Hippocampal formation (tissue), 2 donors: ENCODE measurements at regions not wholly inside any gene's neighbourhood (a gene's known extent, or its start where the extent isn't known, plus 50 kb on each side); places are given as distances from the start of the nearest gene placed in this dataset.
A peak's percentile ranks its signal among the peaks of the same experiment; 100 is the strongest.

Experiments used
- DNase-seq, 2 donors: peaks; one replicate each; lab custom pipeline; 2025; lab: John Stamatoyannopoulos, UW

DNA sequence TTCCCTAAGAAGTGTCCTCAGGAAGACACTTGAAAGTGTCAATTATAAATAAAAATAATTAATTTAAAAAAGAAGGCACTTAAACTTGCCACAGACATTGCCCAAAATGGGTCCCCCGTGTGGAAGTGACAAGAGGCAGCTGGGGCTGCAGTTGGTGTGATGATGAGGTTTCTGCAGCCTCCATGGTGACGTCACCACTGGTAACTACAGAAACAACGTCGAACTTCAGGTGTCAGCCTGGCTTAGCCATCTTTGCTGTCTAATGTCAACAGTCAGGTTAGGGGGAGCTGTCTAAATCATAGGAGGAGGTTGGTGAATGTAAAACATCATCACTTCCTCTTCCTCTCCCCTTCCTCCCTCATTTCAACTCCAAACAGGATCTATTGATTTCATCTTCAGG is 328.6 kb downstream of the MN1 start:
- no peak for DNase-seq

DNA sequence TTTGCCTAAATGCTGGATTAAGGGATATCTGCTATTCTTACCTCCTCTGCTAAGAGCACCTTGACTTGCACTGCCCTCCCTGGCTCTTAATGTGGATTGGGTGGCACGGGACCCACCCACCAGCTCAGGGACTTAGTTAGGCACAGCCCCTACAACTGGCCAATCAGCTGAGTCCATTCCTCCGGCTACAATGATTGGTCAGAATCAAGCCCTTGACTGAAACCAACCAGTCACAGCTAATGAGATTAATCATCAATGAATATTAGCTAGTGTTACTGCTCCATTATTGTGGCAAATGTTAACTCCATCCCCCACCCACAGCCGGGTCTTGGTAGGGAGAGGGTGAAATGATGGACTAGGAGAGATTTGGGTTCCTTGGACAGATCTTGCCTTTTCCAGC is 328.0 kb downstream of the MN1 start:
- DNase-seq, result no peak

DNA sequence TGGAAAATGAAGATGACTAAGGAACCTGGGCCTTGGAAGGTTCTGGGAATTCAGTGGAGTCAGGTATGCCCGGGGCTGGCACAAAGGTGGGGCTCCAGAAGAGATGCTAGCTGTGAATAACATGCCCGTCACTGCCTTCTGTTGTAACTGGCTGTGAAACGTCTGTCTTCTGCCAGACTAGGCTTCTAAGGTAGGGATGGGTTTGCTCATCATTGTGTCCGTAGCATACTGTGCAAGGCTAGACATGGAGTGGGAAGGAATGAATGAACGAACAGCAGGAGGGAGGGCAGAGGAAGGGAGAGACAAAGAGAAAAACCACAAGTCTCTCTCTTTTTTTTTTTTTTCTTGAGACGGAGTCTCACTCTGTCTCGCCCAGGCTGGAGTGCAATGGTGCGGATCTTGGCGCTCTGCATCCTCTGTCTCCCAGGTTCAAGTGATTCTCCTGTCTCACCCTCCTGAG is 327.4 kb downstream of the MN1 start:
- no peak for DNase-seq

DNA sequence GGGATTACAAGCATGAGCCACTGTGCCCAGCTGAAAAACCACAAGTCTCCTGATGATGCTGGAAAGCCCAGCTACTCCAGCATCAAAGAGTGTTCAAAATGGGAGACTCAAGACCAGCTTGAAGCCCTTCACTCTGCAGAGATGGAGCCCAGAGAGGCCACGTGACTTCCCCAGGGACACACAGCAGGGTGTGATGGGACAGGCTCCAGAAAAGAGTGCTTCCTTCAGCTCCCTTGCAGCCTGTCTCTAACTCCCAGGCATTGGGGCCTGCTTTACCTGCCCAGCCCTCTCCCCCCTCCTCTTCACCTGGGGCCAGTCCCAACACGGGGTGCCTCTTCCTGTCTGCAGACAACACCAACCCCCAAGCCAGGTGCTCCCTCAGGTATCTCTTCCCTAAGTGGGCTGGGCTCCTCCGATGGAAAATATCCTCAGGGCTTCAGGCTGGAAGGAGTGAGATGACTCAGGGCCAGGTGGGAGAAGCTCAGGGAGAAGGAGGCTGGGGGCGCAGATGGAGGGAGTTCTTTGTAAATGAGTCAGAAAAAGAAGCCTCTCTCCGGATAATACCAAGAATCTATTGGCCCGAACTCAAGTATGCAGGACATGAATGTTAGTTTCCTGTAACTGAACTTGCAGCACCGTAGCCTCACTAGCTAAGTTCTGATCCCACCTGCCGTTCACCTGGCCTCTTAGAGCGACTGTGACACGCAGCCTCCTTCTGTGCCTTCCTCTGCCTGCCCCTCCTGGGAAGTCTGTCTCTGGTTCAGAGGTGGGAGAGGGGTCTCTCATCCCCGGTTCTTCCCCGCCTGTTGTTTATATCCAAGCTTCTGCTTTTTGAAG is 326.6 kb downstream of the MN1 start:
- DNase-seq, result no peak

DNA sequence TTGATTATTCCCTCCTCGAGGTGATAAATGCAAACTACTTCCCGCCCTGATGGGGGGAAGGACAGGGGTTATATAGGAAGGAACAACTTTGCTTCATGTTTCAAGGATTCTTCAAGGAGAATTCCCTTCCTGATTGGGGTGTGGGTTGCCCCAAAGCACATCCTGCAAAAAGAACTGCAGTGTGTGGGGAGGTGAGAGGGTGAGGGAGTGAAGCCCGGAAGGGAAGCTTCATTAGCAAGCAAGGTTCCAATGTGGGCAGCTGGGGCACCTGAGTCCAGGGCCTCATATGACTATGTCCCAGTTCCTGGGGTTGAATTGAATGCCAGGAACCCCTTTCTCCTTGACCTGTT is 326.0 kb downstream of the MN1 start:
- DNase-seq, result no peak

DNA sequence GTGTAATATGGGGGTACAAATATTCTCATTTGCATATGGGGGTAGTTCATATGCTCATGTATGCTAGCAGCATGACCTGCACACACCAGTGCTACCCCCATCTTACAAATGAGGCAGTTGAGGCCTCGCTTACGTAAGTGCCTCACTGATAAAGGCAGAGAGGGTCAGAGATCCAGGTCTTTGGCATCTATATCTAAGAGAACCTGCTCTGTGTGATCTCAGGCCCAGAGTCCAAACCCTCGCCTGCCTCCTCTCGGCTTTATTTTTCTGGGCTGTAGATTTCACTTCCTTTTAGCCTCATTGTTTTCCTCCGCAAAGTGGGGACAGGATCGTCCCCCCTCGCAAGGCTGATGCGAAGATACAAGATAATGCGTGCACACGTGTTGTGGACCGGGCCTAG is 325.2 kb downstream of the MN1 start:
- no peak for DNase-seq

DNA sequence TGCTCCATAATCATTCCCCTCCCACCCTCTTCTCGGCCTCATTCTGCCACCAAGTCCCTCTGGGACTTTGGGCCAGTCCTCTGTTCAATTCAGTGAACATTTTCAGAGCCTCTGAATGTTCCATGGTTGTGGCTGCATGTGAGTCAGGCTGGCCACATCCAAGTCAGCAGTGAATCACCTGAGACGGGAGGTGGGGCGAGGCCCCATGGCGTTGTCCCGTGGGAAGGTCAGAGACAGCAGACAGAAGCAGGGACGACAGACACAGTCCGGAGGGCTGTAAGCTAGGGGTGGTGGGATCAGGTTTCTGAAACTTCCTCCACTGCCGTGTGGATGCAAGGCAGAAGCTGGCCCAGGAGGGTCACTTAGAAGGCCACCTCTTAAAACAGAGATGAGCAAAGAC is 324.8 kb downstream of the MN1 start:
- DNase-seq, result no peak

DNA sequence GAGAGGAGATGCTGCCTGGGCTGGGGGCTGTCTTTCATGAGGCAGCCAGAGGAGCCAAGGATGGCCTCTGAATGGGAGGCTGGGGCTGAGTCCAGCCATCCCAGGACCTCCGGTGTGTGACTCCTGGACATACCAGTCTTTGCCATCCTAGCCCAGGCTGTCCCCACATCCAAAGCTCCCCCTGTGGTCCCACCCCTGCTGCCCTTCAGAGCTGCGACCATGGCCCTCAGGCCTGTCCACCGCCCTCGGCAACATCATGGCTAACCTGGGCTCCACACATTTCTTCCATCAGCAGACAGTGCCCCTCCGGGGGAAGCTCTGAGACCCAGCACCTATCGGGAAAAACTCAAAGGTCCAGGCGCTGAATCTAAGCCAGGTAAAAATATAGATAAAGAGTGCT is 324.4 kb downstream of the MN1 start:
- DNase-seq, result no peak

DNA sequence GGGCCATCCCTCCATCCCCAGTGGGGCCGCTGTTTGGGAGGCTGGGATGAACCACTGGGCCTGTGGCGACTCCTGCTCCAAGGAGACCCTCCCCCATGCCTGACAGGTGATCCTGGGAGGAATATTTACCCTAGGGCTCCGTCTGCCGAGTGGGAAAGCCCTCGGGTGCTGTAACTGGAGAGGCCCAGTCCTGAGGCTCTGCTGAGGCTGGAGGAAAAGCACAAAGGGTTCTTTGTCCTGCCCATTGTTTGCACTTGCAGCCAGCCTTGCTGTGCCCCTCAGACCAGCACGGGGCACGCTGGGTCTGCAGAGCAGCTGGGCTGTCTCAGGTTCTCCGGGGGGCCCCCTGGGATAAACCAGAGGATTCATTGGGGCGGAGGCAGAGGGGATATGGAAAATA is 321.1 kb downstream of the MN1 start:
- peak; percentile 33 to 60 for DNase-seq

DNA sequence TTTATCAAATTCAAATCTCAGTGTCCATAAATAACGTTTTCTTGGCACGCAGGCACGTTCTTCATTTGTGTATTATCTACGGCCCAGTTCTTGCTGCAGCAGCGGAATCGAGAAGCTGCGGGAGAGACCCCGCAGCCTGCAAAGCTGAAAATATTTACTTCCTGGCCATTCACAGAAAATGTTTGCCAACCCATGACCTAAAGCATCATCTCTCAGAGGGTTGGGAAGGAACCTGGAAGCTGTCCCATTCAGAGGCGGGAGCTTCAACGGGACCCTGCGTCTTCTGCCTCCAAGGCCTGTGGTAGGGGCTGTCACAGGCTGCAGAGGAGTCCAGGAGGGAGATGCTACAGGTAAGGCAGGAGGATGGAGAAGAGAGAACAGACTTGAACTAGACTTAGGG is 319.2 kb downstream of the MN1 start:
- no peak for DNase-seq

DNA sequence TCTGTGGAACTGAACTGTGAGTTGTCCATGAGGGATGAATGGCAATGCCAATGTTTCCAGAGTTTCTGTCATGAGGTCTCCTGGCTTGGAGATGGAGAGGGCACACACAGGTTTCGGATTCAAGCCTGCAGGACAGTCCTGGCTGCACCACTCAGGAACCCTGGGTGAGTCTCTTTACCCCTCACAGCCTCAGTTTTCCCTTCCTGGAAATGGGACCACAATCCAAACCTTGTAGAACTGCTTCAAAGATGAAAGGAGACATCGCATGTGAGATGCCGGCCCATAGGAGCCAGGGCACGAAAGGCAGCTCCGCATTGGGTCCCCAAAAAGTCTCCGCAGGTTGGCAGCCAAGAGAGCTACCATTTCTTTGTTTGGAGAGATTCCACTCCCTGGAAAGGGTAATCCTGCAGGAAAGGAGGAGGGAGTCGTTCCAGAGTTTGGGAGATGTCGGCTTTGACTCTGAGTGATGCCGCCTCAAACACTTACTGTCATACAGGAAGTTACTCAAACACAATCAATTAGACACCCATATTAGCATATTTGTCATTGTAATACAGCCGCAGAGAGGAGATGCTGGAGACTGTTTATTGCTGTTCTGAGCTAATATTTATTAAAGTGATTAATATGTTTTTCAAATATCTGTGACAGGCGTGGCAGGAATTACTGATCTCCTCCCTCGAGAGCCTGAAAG is 318.3 kb downstream of the MN1 start:
- DNase-seq, result no peak

DNA sequence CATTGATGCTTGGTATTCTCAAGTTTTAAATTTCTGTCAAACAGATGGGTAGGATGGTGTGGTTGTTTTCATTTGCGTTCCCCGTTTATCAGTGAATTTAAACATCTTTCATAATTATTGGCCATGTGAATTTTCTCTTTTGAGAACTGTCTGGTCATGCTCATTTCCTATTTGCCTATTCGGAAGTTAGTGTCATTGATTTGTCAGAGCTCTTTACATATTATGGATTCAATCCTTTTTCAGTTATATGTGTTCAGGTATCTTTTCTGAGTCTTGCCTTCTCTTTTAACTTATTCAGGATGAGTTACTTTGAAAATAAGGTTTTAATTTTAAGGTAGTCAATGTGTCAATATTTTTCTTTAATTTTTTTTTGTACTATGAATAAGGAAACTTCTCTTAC is 315.7 kb downstream of the MN1 start:
- DNase-seq, result no peak

DNA sequence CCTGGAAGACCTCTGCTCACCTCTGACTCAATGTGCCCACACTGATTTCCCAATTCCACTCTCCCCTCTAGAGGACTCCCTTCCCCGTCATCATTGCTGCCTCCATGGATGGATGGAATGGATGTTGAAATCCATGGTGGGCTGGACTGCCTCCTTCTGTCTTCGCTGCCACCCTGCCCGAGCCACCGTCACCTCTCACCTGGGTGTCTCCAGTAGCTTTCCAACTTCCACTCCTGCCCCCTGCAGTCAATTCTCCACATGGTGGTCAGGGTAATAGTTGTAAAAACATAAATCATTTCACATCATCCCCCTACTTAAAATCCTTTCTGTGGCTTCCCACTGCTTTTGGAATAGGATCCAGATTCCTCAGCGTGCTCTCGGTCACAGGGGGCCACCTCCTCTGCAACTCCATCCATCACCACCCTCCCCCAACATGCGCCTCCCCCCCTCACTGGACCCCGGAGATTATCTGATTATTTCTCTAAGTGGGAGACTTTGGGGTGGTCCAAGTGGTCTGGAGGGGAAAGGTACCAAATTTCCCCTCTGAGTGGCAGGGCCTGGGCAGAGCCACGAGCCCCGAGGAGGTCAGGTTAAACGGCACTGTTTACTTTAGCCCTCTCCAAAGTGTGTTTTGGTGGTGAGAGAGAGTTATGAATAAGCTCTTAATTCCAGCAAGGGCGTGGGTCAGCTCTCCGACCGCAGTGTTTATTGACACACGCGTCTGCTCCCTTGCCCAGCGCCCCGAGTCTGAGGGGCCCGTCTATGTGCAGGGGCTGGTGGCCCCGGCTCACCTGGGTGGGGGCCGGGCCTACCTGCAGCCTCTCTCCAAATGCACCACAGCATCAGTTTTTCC is 313.7 kb downstream of the MN1 start:
- DNase-seq, result no peak

DNA sequence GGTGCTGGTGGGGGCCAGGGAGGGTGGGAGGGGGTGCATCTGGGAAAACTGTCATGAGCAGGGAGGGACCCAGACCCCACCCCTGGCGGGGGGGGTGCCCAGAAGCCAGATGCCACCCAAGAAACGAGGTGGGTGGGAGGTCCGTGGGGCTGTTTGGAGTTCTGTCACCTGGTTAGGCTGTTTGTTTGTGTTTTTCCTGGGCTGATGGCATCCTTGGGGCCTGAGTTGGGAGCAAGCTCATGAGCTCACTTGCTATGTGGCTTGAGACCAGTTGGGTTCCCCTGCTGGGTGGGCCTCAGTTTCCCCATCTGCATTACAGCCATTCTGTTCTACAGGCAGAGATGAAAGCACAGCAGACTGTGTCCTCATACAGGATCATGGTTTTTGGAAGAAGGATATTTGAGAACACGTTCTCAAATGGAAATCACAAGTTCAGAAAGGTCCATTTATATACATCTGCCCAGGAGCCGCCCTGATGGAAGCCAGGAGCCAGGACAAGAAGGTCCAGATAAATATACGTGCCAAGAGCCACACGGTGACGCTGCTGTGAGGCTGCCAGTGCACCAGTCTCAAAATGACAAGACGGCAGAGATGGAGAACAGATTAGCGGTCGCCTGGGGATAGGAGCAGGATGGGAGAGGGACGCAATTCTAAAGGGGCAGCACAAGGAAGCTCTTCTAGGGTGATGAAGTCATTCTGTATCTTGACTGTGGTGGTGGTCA is 312.9 kb downstream of the MN1 start:
- DNase-seq, result no peak

DNA sequence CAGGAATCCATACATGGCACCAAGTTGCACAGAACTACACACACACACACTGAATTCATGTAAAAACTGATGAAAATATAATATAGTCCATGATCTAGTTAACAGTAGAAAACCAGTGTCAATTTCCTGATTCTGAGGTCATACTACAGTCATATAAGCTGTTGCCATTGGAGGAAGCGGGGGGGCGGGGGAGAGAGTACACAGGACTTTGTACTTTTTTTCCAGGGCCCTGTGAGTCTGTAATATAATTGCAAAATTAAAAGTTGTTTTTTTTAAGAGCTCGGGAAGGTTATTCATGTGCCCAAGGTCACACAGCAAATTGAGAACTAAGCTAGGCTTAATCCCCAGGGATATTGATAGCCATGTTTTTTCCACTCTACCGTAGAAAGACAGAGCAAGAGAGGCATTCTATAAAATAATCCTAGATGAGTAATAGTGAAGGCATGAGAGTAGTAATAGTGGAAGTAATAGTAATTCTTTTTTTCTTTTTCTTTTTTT is 312.3 kb downstream of the MN1 start:
- DNase-seq, result no peak

DNA sequence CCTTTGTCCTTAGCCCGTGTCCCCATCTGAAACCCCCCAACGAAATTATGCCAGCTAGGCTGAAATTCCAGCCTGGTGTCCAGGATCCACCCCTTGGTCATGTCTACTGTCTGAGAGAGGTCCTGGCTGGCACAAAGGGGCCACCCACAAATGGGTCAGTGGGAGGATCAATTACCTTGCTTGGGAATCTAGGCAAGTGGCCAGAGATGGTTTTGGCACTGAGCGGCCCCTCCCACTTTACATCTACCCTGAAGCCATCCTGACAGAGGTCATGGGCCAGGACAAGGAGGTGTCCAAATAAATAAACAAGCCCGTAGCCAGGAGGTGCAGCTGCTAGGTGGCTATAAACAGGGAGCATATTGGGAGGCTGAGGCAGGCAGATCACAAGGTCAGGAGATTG is 311.5 kb downstream of the MN1 start:
- DNase-seq, result no peak

DNA sequence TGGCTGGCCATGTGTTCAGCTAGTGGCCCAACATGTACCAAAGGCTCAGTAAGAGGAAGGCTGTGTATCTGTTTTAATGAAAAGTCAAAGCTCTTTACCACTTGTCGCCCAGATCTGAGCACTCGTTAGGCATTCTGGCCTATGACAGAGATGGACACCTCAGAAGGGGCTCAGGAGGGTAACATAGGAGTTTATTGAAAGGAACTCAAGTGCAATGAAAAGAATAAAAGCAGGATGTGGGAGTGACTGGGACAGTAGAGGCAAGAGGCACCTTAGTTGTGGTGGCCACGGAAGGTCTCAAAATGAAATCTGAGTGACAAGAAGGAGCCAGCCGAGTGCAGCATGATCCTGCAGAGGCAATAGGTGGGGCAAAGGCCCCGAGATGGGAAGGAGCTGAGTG is 309.7 kb downstream of the MN1 start:
- no peak for DNase-seq

DNA sequence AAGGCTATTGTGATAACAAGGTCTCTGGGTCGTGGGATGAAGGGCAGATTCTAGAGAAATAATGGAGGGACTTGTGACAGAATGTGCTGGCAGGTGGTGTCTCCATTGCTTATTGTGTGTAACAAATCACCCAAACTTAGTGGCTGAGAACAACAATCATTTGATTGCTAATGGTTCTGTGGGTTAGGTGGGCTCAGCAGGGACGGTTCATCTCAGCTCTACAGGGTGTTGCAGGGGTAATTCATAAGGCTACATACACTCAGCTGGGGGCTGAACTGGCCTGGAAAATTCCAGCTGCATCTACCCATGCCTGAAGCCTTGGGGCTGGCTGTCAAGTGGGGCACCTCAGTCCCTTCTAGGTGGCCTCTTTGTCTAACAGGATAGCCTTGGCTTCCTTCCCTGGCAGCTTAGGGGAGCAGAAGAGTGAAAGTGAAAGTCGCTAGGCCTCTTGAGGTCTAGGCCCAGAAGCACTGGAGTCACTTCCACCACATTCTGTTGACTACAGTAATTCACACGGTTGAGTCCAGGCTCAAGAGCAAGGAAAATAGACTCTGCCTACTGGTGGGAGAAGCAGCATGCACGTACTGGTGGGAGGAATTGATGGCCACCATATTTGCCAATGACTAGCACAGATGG is 308.9 kb downstream of the MN1 start:
- DNase-seq, result no peak

DNA sequence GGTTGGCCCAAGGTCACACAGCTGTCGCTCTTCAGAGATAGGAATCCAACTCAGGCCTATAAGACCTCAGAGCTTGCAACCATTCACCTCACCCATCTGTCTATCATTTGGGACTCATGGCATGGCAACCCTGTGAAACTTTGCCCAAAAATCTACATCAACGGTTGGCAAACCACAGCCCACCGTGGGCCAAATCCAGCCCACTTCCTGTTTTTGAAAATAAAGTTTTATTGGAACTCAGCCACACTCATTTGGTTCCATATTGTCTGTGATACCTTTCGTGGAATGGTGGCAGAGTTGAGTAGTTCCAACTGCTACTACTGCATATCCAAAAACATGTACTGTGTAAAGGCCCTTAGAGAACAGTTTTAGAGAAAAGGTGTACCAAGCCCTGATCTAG is 307.8 kb downstream of the MN1 start:
- no peak for DNase-seq

DNA sequence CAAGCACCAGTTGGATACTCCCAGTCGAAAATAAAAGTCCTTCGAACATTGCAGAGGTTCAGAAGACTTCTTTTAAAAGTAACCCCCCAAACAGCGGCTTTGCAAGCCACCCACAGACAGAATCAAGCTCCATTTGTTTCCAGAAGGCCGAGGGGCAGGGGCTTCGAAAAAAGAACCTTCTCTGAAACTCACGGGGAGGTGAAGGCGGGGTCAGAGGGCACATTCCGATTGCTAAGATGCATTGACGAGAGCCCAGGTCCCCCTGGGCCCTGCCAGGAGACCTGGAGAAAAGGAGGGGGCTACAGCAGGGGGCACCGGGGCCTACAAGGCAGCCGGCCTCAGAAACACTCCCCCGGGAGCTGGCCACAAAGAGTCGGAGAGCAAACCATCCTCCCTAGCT is 306.8 kb downstream of the MN1 start:
- no peak for DNase-seq

DNA sequence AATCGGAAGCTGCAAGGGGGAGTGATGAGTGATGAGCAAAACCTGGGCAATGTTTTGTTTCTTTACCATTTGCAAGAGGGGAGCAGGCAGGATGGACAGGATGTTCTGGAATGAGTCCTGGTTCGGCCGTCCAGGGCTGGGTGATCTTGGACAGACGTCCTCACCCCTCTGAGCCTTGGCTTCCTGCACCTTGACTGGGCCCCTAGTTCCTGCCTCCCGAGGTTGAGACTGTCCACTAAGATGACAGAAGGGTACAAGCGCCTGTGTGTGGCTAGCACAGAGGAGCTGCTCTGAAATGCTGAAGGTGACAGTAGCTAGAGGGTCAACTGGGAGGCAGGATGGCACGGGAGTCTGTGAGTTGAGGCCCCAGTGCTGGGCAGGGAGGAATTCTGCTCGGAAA is 306.2 kb downstream of the MN1 start:
- DNase-seq, result no peak
